H1 (cell line): ENCODE measurements at regions not wholly inside any gene's neighbourhood (a gene's known extent, or its start where the extent isn't known, plus 50 kb on each side); places are given as distances from the start of the nearest gene placed in this dataset.

ENCODE experiments used
- CTCF ChIA-PET: fragments of 300-600 bp; sonication (Branson Sonifier 250); formaldehyde crosslinking; loops from one replicate; lab custom pipeline; 2021; ENCODE audit not compliant: partially characterized antibody; lab: Charles Lee
- POLR2A ChIA-PET: fragments of 300-600 bp; sonication (Branson Sonifier 250); formaldehyde crosslinking; loops from one replicate; lab custom pipeline; 2021; ENCODE audit warnings: inconsistent platforms; ENCODE audit not compliant: partially characterized antibody; lab: Charles Lee
- DNase-seq, 2 experiments: peaks; one replicate each; pipeline versions ENCODE4 v3.0.0 to v3.0.0-alpha.2; 2010 to 2022; ENCODE audit warnings: low spot score in 2 of 2, low read depth in 1 of 2, mixed read lengths in 1 of 2
- FAIRE-seq: peaks from 2 replicates; lab custom pipeline; 2011; peaks lifted over from hg19 to GRCh38; lab: Jason Lieb, UNC
- H2AFZ ChIP-seq: 2 replicates; pipeline ENCODE4 v1.8.1; 2012; ENCODE audit warnings: low read length, inconsistent platforms
- H2AK5ac ChIP-seq: 2 replicates; pipeline ENCODE4 v1.6.1; 2013; ENCODE audit warnings: low read depth, low read length
- H2BK120ac ChIP-seq: replicated peaks from 2 replicates; pipeline ENCODE3; 2013; ENCODE audit warnings: low read depth, low read length, inconsistent platforms
- H2BK12ac ChIP-seq: 2 replicates; pipeline ENCODE4 v1.6.1; 2013; ENCODE audit warnings: low read depth, low read length
- H2BK15ac ChIP-seq: 2 replicates; pipeline ENCODE4 v1.6.1; 2013; ENCODE audit warnings: low read length
- H2BK20ac ChIP-seq: 2 replicates; pipeline ENCODE4 v1.6.1; 2013; ENCODE audit warnings: low read length
- H2BK5ac ChIP-seq: 2 replicates; pipeline ENCODE4 v1.6.1; 2013; ENCODE audit warnings: low read depth, low read length
- H3K14ac ChIP-seq: 2 replicates; pipeline ENCODE4 v1.6.1; 2013; ENCODE audit warnings: inconsistent platforms; ENCODE audit not compliant: insufficient read length
- H3K18ac ChIP-seq: 2 replicates; pipeline ENCODE4 v1.6.1; 2013; ENCODE audit warnings: low read length; ENCODE audit errors: extremely low read depth
- H3K23ac ChIP-seq: 2 replicates; pipeline ENCODE4 v1.6.1; 2013; ENCODE audit warnings: inconsistent platforms; ENCODE audit not compliant: insufficient read length
- H3K23me2 ChIP-seq: 2 replicates; pipeline ENCODE4 v1.6.1; 2013; ENCODE audit warnings: low read depth, low read length
- H3K27ac ChIP-seq: 2 replicates; pipeline ENCODE4 v1.6.1; 2011; ENCODE audit warnings: low read depth, low read length, inconsistent platforms
- H3K27me3 ChIP-seq, 4 experiments: replicated peaks in 1 of 4; 1 replicate in 1 of 4; 2 replicates in 3 of 4; pipeline versions ENCODE4 v1.6.1 to v1.8.1; 2011 to 2013; ENCODE audit warnings: low read length in 3 of 4, mild to moderate bottlenecking in 3 of 4, inconsistent platforms in 2 of 4, mixed read lengths in 2 of 4, moderate library complexity in 1 of 4; ENCODE audit not compliant: control insufficient read depth in 3 of 4, insufficient read depth in 3 of 4; ENCODE audit errors: extremely low read depth in 1 of 4
- H3K36me3 ChIP-seq, 4 experiments: 2 replicates each; pipeline versions ENCODE4 v1.6.1 to v1.8.1; 2011 to 2013; ENCODE audit warnings: mild to moderate bottlenecking in 4 of 4, low read length in 3 of 4, moderate library complexity in 2 of 4, control low read depth in 1 of 4, inconsistent platforms in 1 of 4; ENCODE audit not compliant: insufficient read depth in 4 of 4, control insufficient read depth in 2 of 4
- H3K4ac ChIP-seq: replicated peaks from 2 replicates; pipeline ENCODE3; 2013; ENCODE audit warnings: low read length, low read depth, mixed read lengths, inconsistent platforms; ENCODE audit not compliant: insufficient read length
- H3K4me1 ChIP-seq, 4 experiments: replicated peaks in 1 of 4; 1 replicate in 1 of 4; 2 replicates in 3 of 4; pipeline versions ENCODE4 v1.6.1 to v1.8.1; 2011 to 2013; ENCODE audit warnings: low read length in 3 of 4, inconsistent platforms in 2 of 4, mixed read lengths in 1 of 4; ENCODE audit not compliant: insufficient read depth in 4 of 4, control insufficient read depth in 3 of 4
- H3K4me2 ChIP-seq, 2 experiments: 2 replicates each; pipeline versions ENCODE4 v1.6.1 to v1.8.1; 2011 to 2013; ENCODE audit warnings: low read depth in 2 of 2, low read length in 2 of 2, control low read depth in 1 of 2, inconsistent platforms in 1 of 2, mild to moderate bottlenecking in 1 of 2; ENCODE audit not compliant: insufficient read depth in 1 of 2
- H3K4me3 ChIP-seq, 4 experiments: fragments of 200-600, 300-600 bp in 1 of 4; sonication (generic), shearing (Covaris generic), sonication (Bioruptor Twin) in 1 of 4; 2 replicates each; pipeline versions ENCODE4 v1.5.1 to v1.8.1; 2011 to 2016; ENCODE audit warnings: low read length in 4 of 4, low read depth in 3 of 4, control low read depth in 2 of 4, inconsistent platforms in 2 of 4, mild to moderate bottlenecking in 2 of 4, mixed read lengths in 1 of 4, moderate library complexity in 1 of 4; ENCODE audit not compliant: insufficient read depth in 2 of 4; ENCODE audit errors: extremely low read depth in 1 of 4
- H3K56ac ChIP-seq: replicated peaks from 2 replicates; pipeline ENCODE3; 2013; ENCODE audit warnings: low read depth, mild to moderate bottlenecking, mixed read lengths, low read length, inconsistent platforms; ENCODE audit not compliant: insufficient read length
- H3K79me1 ChIP-seq: 2 replicates; pipeline ENCODE4 v1.6.1; 2013; ENCODE audit warnings: low read depth, low read length, control low read depth
- H3K79me2 ChIP-seq, 2 experiments: 2 replicates each; pipeline versions ENCODE4 v1.6.1 to v1.8.1; 2012 to 2013; ENCODE audit warnings: low read length in 2 of 2, mild to moderate bottlenecking in 2 of 2, inconsistent platforms in 1 of 2; ENCODE audit not compliant: insufficient read depth in 2 of 2, control insufficient read depth in 1 of 2
- H3K9ac ChIP-seq, 4 experiments: replicated peaks in 1 of 4; 1 replicate in 1 of 4; 2 replicates in 3 of 4; pipeline versions ENCODE4 v1.6.1 to v1.8.1; 2011 to 2013; ENCODE audit warnings: low read depth in 3 of 4, low read length in 3 of 4, control low read depth in 2 of 4, mild to moderate bottlenecking in 2 of 4, moderate library complexity in 2 of 4, inconsistent platforms in 1 of 4; ENCODE audit errors: extremely low read depth in 1 of 4
- H3K9me3 ChIP-seq, 2 experiments: 2 replicates each; pipeline versions ENCODE4 v1.6.1 to v1.8.1; 2012 to 2013; ENCODE audit warnings: mild to moderate bottlenecking in 2 of 2, moderate library complexity in 2 of 2, control low read depth in 1 of 2, inconsistent platforms in 1 of 2, low read depth in 1 of 2, low read length in 1 of 2, mixed read lengths in 1 of 2; ENCODE audit not compliant: insufficient read depth in 2 of 2
- H4K20me1 ChIP-seq, 2 experiments: replicated peaks in 1 of 2; 2 replicates each; pipeline versions ENCODE3 to v1.8.1; 2011 to 2013; ENCODE audit warnings: inconsistent platforms in 2 of 2, low read length in 2 of 2, mild to moderate bottlenecking in 1 of 2; ENCODE audit not compliant: insufficient read depth in 2 of 2, control insufficient read depth in 1 of 2
- H4K5ac ChIP-seq: 2 replicates; pipeline ENCODE4 v1.6.1; 2013; ENCODE audit warnings: low read length, low read depth, mixed read lengths, inconsistent platforms; ENCODE audit not compliant: insufficient read length
- H4K8ac ChIP-seq: 2 replicates; pipeline ENCODE4 v1.8.0; 2013; ENCODE audit warnings: mild to moderate bottlenecking, moderate library complexity, low read length, inconsistent platforms; ENCODE audit not compliant: insufficient read depth; ENCODE audit errors: extremely low read depth
- H4K91ac ChIP-seq: replicated peaks from 2 replicates; pipeline ENCODE3; 2013; ENCODE audit warnings: low read length, mixed read lengths, inconsistent platforms; ENCODE audit not compliant: insufficient read length
- ASH2L ChIP-seq: fragments of 200-600, 300-600 bp; sonication (generic); IDR thresholded peaks from one replicate; pipeline ENCODE4 v1.7.1; 2017; ENCODE audit warnings: low read length
- BRCA1 ChIP-seq: IDR thresholded peaks from 2 replicates; pipeline ENCODE4 v1.6.1; 2012; ENCODE audit warnings: low read depth, low read length, improper control_type of control experiment
- CBX8 ChIP-seq: fragments of 300-800, 300-1000 bp; sonication (generic); IDR thresholded peaks from 2 replicates; pipeline ENCODE4 v1.7.1; 2016; ENCODE audit warnings: low read depth, low read length, borderline replicate concordance
- FOSL1 ChIP-seq: IDR thresholded peaks from 2 replicates; pipeline ENCODE4 v1.6.1; 2011; ENCODE audit warnings: mild to moderate bottlenecking, low read depth, low read length, moderate library complexity; ENCODE audit not compliant: insufficient read depth
- JUND ChIP-seq: IDR thresholded peaks from 2 replicates; pipeline ENCODE4 v1.6.1; 2011; ENCODE audit warnings: mild to moderate bottlenecking, improper control_type of control experiment, low read length
- KDM4A ChIP-seq: IDR thresholded peaks from one replicate; pipeline ENCODE4 v1.7.1; 2012; ENCODE audit warnings: low read depth, mild to moderate bottlenecking, moderate library complexity, low read length, inconsistent platforms; ENCODE audit not compliant: severe bottlenecking
- PHF8 ChIP-seq: fragments of 200-600 bp; sonication (generic); conservative IDR thresholded peaks from 2 replicates; pipeline ENCODE4 v1.7.1; 2012; ENCODE audit warnings: low read depth, mild to moderate bottlenecking, inconsistent platforms, low read length, moderate library complexity
- POLR2AphosphoS5 ChIP-seq: IDR thresholded peaks from 2 replicates; pipeline ENCODE4 v1.6.1; 2011; ENCODE audit warnings: low read depth, low read length
- SAP30 ChIP-seq: fragments of 300-600 bp; sonication (generic); IDR thresholded peaks from 2 replicates; pipeline ENCODE4 v1.7.1; 2012; ENCODE audit warnings: low read length, moderate library complexity, mild to moderate bottlenecking, inconsistent platforms; ENCODE audit not compliant: insufficient read depth, insufficient replicate concordance
- SP4 ChIP-seq: IDR thresholded peaks from 2 replicates; pipeline ENCODE4 v1.6.1; 2012; ENCODE audit warnings: low read length, inconsistent platforms
- YY1 ChIP-seq: IDR thresholded peaks from 2 replicates; pipeline ENCODE4 v1.6.1; 2011; ENCODE audit warnings: low read depth, mild to moderate bottlenecking, low read length
- WGBS, 2 experiments: shearing (Covaris generic) in 1 of 2; methylation state at CpG; one replicate each; pipeline versions ENCODE4 v1.1.6 to v1.1.7; 2013 to 2015; ENCODE audit warnings: low lambda C conversion rate in 2 of 2, mixed read lengths in 2 of 2, inconsistent platforms in 1 of 2, low coverage in 1 of 2, missing lambda C conversion rate in 1 of 2; ENCODE audit not compliant: insufficient replicate concordance in 2 of 2, insufficient coverage in 1 of 2, insufficient read length in 1 of 2; ENCODE audit errors: extremely low coverage in 1 of 2, missing lambda C conversion rate in 1 of 2; 5-methylcytosine and 5-hydroxymethylcytosine counted together
- TF ChIP-seq, protein P1 (sequence below): IDR thresholded peaks from 2 replicates; pipeline ENCODE4 v1.6.1; 2011; ENCODE audit warnings: low read depth, mild to moderate bottlenecking, low read length; ENCODE audit not compliant: insufficient read depth

DNA sequence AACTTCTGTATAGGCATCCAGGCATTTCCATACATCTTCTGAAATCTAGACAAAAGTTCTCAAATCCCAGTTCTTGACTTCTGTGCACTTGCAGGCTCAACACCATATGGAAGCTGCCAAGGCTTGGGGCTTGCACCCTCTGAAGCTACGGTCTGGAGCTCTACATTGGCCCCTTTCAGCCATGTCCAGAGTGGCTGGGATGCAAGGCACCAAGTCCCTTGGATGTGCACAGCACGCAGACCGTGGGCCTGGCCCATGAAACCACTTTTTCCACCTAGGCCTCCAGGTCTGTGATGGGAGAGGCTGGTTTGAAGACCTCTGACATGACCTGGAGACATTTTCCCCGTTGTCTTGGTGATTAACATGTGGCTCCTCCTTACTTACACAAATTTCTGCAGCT lies 1645.1 kb downstream of the REEP3 start:
- H4K20me1 ChIP-seq = no peaks in the 10 kb centered on the region
- H2BK20ac ChIP-seq = no peak overlapping the region
- no peak overlapping the region for H3K56ac ChIP-seq
- 88% methylated on average over 4 of the region's 4 CpGs; no CpG with 5 or more reads in 1 of the 2 experiments for WGBS, 2 experiments
- FAIRE-seq (no peak), DNase-seq (no peak)
- no peaks in the 10 kb centered on the region for H3K79me2 ChIP-seq
- H3K27me3 ChIP-seq = no peaks in the 10 kb centered on the region
- no peaks in the 10 kb centered on the region for H3K4me1 ChIP-seq
- no peak overlapping the region for H3K23ac ChIP-seq
- H4K8ac ChIP-seq = no peak overlapping the region
- CTCF ChIA-PET = no interaction called here
- no peak overlapping the region for H2BK120ac ChIP-seq
- TF ChIP-seq BRCA1 (no peak), FOSL1 (no peak), CBX8 (no peak), ASH2L (no peak), POLR2AphosphoS5 (no peak), PHF8 (no peak), SP4 (no peak), YY1 (no peak), SAP30 (no peak), KDM4A (no peak), JUND (no peak)
- TF ChIP-seq, protein P1, sequence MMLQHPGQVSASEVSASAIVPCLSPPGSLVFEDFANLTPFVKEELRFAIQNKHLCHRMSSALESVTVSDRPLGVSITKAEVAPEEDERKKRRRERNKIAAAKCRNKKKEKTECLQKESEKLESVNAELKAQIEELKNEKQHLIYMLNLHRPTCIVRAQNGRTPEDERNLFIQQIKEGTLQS = no peak
- H2BK5ac ChIP-seq = no peak overlapping the region
- POLR2A ChIA-PET = no interaction called here
- H3K14ac ChIP-seq = no peak overlapping the region
- H3K23me2 ChIP-seq = no peaks in the 10 kb centered on the region
- no peaks in the 10 kb centered on the region for H3K36me3 ChIP-seq
- no peaks in the 10 kb centered on the region for H3K9me3 ChIP-seq
- H2AK5ac ChIP-seq = no peak overlapping the region
- no peak overlapping the region for H3K4me2 ChIP-seq
- H3K9ac ChIP-seq = no peak overlapping the region
- no peak overlapping the region for H3K4me3 ChIP-seq
- no peak overlapping the region for H2BK12ac ChIP-seq
- no peak overlapping the region for H3K27ac ChIP-seq
- H4K91ac ChIP-seq = no peak overlapping the region
- no peak overlapping the region for H4K5ac ChIP-seq
- no peak overlapping the region for H3K4ac ChIP-seq
- H2AFZ ChIP-seq = no peak overlapping the region
- no peak overlapping the region for H3K18ac ChIP-seq
- H3K79me1 ChIP-seq = no peaks in the 10 kb centered on the region
- no peak overlapping the region for H2BK15ac ChIP-seq
